ENCODE measurements at regions not wholly inside any gene's neighbourhood (a gene's known extent, or its start where the extent isn't known, plus 50 kb on each side); places are given as distances from the start of the nearest gene placed in this dataset.
"Not testable (repeated sequence)": the region's sequence is repeated elsewhere in the genome, so short reads cannot be mapped to it uniquely, and the experiment has no call there.

- H3K4me3 Mint-ChIP-seq = no peak overlapping the region
- H3K9me3 Mint-ChIP-seq = no peaks in the 10 kb centered on the region
- H3K4me1 Mint-ChIP-seq = no peaks in the 10 kb centered on the region
- DNase-seq (ENCODE audit: low spot score in 2 of 2) = no peak
- H3K27ac Mint-ChIP-seq (ENCODE audit: low read depth) = no peak overlapping the region
- no peaks in the 10 kb centered on the region for H3K36me3 Mint-ChIP-seq (ENCODE audit: insufficient read depth)
- peaks cover 20% of the 10 kb centered on the region for H3K27me3 Mint-ChIP-seq
- no peak for ATAC-seq (replicated peaks; ENCODE audit: extremely low read depth, poor library complexity, severe bottlenecking)
Observed at GRCh38 chr2:180559038-180559437, 421.4 kb upstream of the UBE2E3 start.

DNA sequence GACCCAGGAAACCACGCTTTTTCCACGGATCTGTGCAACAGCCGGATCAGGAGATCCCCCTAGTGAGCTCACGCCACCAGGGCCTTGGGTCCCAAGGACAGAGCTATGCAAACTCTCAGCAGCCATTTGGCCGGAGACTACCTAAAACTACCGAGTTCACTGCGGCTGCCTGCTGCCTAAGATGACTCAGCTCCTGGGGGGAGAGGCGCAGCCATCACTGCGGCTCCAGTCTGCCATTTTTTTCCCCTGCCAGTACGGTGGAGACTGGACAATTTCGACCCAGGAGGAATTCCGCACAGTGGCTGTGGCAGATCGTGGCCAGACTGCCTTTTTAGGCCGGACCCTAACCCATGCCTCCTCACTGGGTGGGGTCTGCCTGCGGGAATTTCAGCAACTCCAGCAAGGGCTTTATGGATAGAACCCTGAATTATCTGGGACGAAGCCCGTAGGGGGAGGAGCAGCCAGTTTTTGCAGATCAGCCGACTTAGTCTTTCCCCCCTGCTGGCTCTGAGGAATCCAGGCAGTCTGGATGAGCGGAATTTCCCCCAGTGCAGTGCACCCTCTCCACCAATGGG lies 424.9 kb upstream of the UBE2E3 start:
- no peak overlapping the region for H3K27ac Mint-ChIP-seq (ENCODE audit: low read depth)
- no peaks in the 10 kb centered on the region for H3K36me3 Mint-ChIP-seq (ENCODE audit: insufficient read depth)
- H3K4me3 Mint-ChIP-seq = no peak overlapping the region
- H3K27me3 Mint-ChIP-seq = peaks cover 34% of the 10 kb centered on the region
- no peaks in the 10 kb centered on the region for H3K4me1 Mint-ChIP-seq
- ATAC-seq (replicated peaks; ENCODE audit: extremely low read depth, poor library complexity, severe bottlenecking) = no peak
- DNase-seq (ENCODE audit: low spot score in 2 of 2) = no peak
- H3K9me3 Mint-ChIP-seq = no peaks in the 10 kb centered on the region

GRCh38 chr2:180554330-180554729 lies 426.1 kb upstream of the UBE2E3 start:
- DNase-seq (ENCODE audit: low spot score in 2 of 2) = no peak
- Mint-ChIP-seq H3K27ac (ENCODE audit: low read depth) (no peak overlapping the region), H3K4me1 (no peaks in the 10 kb centered on the region), H3K9me3 (no peaks in the 10 kb centered on the region), H3K27me3 (peaks cover 34% of the 10 kb centered on the region), H3K36me3 (ENCODE audit: insufficient read depth) (no peaks in the 10 kb centered on the region), H3K4me3 (no peak overlapping the region)
- no peak for ATAC-seq (replicated peaks; ENCODE audit: extremely low read depth, poor library complexity, severe bottlenecking)

- Mint-ChIP-seq H3K4me1 (no peaks in the 10 kb centered on the region), H3K27ac (ENCODE audit: low read depth) (no peak overlapping the region), H3K27me3 (peaks cover 40% of the 10 kb centered on the region), H3K4me3 (no peak overlapping the region), H3K9me3 (no peaks in the 10 kb centered on the region), H3K36me3 (ENCODE audit: insufficient read depth) (no peaks in the 10 kb centered on the region)
- ATAC-seq (replicated peaks; ENCODE audit: extremely low read depth, poor library complexity, severe bottlenecking) (no peak), DNase-seq (ENCODE audit: low spot score in 2 of 2) (no peak)
Observed at GRCh38 chr2:180553094-180553715, 427.2 kb upstream of the UBE2E3 start.

DNA sequence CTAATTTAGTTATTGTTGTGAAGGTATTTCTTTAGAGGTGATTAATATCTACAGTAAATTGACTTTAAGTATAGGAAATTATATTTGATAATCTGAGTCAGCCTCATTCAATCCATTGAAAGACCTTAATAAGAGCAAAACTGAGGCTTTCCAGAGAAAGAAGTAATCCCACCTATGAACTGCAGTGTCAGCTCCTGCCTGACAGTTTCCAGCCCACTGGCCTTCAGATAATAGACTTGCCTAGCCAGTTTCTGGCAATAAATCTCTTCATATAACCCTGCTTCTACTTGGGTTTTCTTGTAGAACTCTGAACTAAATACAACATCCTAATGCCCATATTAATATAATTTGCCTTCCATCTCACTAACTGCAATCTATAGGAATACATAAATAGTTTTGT lies 437.9 kb upstream of the UBE2E3 start:
- Mint-ChIP-seq H3K9me3 (no peaks in the 10 kb centered on the region), H3K27ac (ENCODE audit: low read depth) (no peak overlapping the region), H3K4me3 (no peak overlapping the region), H3K36me3 (ENCODE audit: insufficient read depth) (no peaks in the 10 kb centered on the region), H3K4me1 (no peaks in the 10 kb centered on the region), H3K27me3 (peaks cover 21% of the 10 kb centered on the region)
- ATAC-seq (replicated peaks; ENCODE audit: extremely low read depth, poor library complexity, severe bottlenecking) (no peak), DNase-seq (ENCODE audit: low spot score in 2 of 2) (no peak)

DNA sequence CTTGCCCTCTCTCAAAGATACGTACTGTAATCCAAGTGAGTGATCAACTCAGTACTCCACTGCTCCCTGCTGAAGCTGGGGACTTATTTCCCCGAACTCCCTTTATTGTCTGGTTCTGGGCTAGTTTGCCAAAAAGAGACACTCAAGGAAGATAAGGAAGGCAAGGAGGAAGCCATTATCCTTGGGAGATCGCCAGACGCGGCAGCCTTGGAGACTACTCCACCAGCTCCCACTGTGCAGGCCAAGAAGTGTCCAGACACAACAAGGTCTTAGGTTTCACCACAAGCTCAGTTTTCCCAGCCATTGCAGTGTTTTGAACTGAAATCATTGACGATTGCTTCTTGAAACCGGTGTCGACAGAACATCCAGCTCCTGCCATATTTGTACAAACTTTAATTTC lies 439.6 kb upstream of the UBE2E3 start:
- Mint-ChIP-seq H3K36me3 (ENCODE audit: insufficient read depth) (no peaks in the 10 kb centered on the region), H3K4me1 (no peaks in the 10 kb centered on the region), H3K4me3 (no peak overlapping the region), H3K9me3 (no peaks in the 10 kb centered on the region), H3K27ac (ENCODE audit: low read depth) (no peak overlapping the region), H3K27me3 (peaks cover 8% of the 10 kb centered on the region)
- DNase-seq (ENCODE audit: low spot score in 2 of 2) = no peak
- ATAC-seq (replicated peaks; ENCODE audit: extremely low read depth, poor library complexity, severe bottlenecking) = no peak

GRCh38 chr2:180539541-180539940 lies 440.9 kb upstream of the UBE2E3 start:
- H3K36me3 Mint-ChIP-seq (ENCODE audit: insufficient read depth) = no peaks in the 10 kb centered on the region
- no peak for ATAC-seq (replicated peaks; ENCODE audit: extremely low read depth, poor library complexity, severe bottlenecking)
- no peaks in the 10 kb centered on the region for H3K9me3 Mint-ChIP-seq
- H3K27me3 Mint-ChIP-seq = no peaks in the 10 kb centered on the region
- H3K4me3 Mint-ChIP-seq = no peak overlapping the region
- no peak overlapping the region for H3K27ac Mint-ChIP-seq (ENCODE audit: low read depth)
- H3K4me1 Mint-ChIP-seq = no peaks in the 10 kb centered on the region
- DNase-seq (ENCODE audit: low spot score in 2 of 2) = no peak

GRCh38 chr2:180535289-180535688 lies 445.1 kb upstream of the UBE2E3 start:
- H3K36me3 Mint-ChIP-seq (ENCODE audit: insufficient read depth) = no peaks in the 10 kb centered on the region
- no peak for DNase-seq (ENCODE audit: low spot score in 2 of 2)
- ATAC-seq (replicated peaks; ENCODE audit: extremely low read depth, poor library complexity, severe bottlenecking) = no peak
- no peaks in the 10 kb centered on the region for H3K9me3 Mint-ChIP-seq
- H3K27ac Mint-ChIP-seq (ENCODE audit: low read depth) = no peak overlapping the region
- no peak overlapping the region for H3K4me3 Mint-ChIP-seq
- no peaks in the 10 kb centered on the region for H3K4me1 Mint-ChIP-seq
- peaks cover 15% of the 10 kb centered on the region for H3K27me3 Mint-ChIP-seq

- H3K36me3 Mint-ChIP-seq (ENCODE audit: insufficient read depth); DNase-seq (ENCODE audit: low spot score in 2 of 2); ATAC-seq (replicated peaks; ENCODE audit: extremely low read depth, poor library complexity, severe bottlenecking); H3K27ac Mint-ChIP-seq (ENCODE audit: low read depth); H3K4me1 Mint-ChIP-seq; H3K9me3 Mint-ChIP-seq; H3K4me3 Mint-ChIP-seq: not testable (repeated sequence)
- peaks cover 23% of the 10 kb centered on the region for H3K27me3 Mint-ChIP-seq
Observed at GRCh38 chr2:180531787-180532186, 448.6 kb upstream of the UBE2E3 start.

DNA sequence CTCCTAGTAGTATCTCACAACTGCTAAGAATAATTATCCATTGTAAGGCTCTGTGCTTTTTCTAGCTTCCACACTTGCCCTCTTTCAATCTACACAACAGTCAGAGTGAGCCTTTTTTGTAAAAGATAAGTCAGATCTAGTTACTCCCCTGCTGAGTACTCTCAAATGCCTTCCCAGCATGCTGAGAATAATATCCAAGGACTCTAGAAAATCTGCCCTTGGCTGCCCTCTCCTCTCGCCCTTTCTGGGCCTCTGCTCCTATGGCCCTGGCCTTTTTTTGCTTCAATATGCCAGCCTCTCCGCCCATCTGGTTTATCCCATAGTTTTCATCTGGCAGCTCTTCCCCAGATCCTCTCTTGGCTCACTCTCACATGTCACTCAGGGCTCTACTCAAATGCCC lies 455.9 kb upstream of the UBE2E3 start:
- Mint-ChIP-seq H3K27me3 (no peaks in the 10 kb centered on the region), H3K4me3 (no peak overlapping the region), H3K27ac (ENCODE audit: low read depth) (no peak overlapping the region), H3K4me1 (no peaks in the 10 kb centered on the region), H3K9me3 (no peaks in the 10 kb centered on the region), H3K36me3 (ENCODE audit: insufficient read depth) (no peaks in the 10 kb centered on the region)
- DNase-seq (ENCODE audit: low spot score in 2 of 2) (no peak), ATAC-seq (replicated peaks; ENCODE audit: extremely low read depth, poor library complexity, severe bottlenecking) (no peak)

DNA sequence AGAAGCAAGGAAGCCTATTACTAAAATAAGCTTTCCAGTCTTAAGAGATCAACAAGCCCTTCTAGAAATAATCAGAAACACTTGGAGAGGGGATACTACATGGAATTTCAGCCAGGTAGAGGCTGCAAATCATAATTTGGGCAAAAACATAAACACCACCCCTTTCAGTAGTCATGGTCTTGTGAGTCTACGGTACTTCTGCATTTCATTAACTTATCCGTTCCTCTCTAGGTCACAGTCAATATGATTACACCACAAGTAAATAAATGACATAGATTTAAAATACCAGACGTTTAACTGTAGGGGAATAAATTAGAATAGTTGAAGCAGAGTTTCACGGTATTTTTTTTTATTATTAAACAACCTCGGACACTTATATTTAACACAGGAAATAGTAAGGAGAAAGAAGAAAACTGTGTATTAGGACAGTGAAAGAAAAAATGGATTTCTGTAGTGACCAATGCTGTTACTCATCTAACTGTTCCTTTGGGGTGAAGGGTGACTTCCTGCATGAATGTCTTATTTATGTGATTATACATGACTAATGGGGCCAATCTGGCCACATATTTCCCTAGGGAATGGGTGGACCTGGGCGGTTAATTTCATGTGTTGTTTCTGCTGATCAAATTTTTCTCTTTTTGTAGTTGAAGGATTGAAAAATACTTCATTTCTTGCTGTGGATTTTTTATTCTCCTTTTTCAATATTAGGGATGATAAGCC lies 456.6 kb upstream of the UBE2E3 start:
- Mint-ChIP-seq H3K4me3 (no peak overlapping the region), H3K36me3 (ENCODE audit: insufficient read depth) (no peaks in the 10 kb centered on the region), H3K9me3 (no peaks in the 10 kb centered on the region), H3K27me3 (peaks cover 4% of the 10 kb centered on the region), H3K4me1 (no peaks in the 10 kb centered on the region), H3K27ac (ENCODE audit: low read depth) (no peak overlapping the region)
- ATAC-seq (replicated peaks; ENCODE audit: extremely low read depth, poor library complexity, severe bottlenecking) (no peak), DNase-seq (ENCODE audit: low spot score in 2 of 2) (no peak)

GRCh38 chr2:180520921-180521581 lies 459.4 kb upstream of the UBE2E3 start:
- no peak for DNase-seq (ENCODE audit: low spot score in 2 of 2)

DNA sequence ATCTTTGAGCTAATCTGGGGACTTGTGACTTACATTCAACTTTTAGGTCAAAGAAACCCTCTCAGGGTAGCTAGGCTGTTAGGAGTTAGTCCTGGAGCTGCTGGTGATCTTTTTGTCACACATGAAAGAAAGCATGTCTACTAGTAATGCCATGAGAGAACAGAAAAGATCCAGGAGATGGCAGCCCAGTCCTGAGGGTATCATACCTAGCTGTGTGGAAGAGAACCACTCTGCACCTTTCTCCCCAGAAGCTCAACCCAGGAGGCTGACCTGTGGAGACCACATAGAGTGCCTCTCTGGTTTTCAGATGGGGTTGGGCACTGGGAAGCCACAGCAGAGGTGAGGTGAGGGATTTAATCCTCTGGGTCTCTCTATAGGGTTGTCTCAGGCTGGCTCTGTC lies 460.2 kb upstream of the UBE2E3 start:
- Mint-ChIP-seq H3K4me1 (peaks cover 14% of the 10 kb centered on the region), H3K4me3 (no peak overlapping the region), H3K27me3 (peaks cover 20% of the 10 kb centered on the region), H3K27ac (ENCODE audit: low read depth) (no peak overlapping the region), H3K36me3 (ENCODE audit: insufficient read depth) (no peaks in the 10 kb centered on the region), H3K9me3 (no peaks in the 10 kb centered on the region)
- ATAC-seq (replicated peaks; ENCODE audit: extremely low read depth, poor library complexity, severe bottlenecking) = no peak
- DNase-seq (ENCODE audit: low spot score in 2 of 2) = no peak

More at GRCh38 chr2:180520921-180521581, 459.4 kb upstream of the UBE2E3 start:
- no peak overlapping the region for H3K4me3 Mint-ChIP-seq
- H3K4me1 Mint-ChIP-seq = peaks cover 9% of the 10 kb centered on the region
- no peaks in the 10 kb centered on the region for H3K36me3 Mint-ChIP-seq (ENCODE audit: insufficient read depth)
- peaks cover 20% of the 10 kb centered on the region for H3K27me3 Mint-ChIP-seq
- H3K27ac Mint-ChIP-seq (ENCODE audit: low read depth) = no peak overlapping the region
- no peak for ATAC-seq (replicated peaks; ENCODE audit: extremely low read depth, poor library complexity, severe bottlenecking)
- H3K9me3 Mint-ChIP-seq = no peaks in the 10 kb centered on the region

Data from central memory CD8-positive, alpha-beta T cell (primary cell).